ENCODE measurements at regions not wholly inside any gene's neighbourhood (a gene's known extent, or its start where the extent isn't known, plus 50 kb on each side); places are given as distances from the start of the nearest gene placed in this dataset.

GRCh38 chr4:114192854-114193253, 213.4 kb upstream of the ARSJ start:
- no peak for TF ChIP-seq CTCF (IDR thresholded peaks at IDR 0.05)
- TF ChIP-seq POLR2A (IDR thresholded peaks at IDR 0.05) = no peak

Data from body of pancreas (tissue), 4 donors.